Activated CD4-positive, CD25-positive, alpha-beta regulatory T cell (primary cell): ENCODE measurements at regions not wholly inside any gene's neighbourhood (a gene's known extent, or its start where the extent isn't known, plus 50 kb on each side); places are given as distances from the start of the nearest gene placed in this dataset.
"Not testable (repeated sequence)": the region's sequence is repeated elsewhere in the genome, so short reads cannot be mapped to it uniquely, and the experiment has no call there.

Experiments
- DNase-seq, 4 experiments: peaks; one replicate each; lab custom pipeline; 2025; lab: John Stamatoyannopoulos, UW

GRCh38 chr4:24001486-24002329 is 111.9 kb upstream of the PPARGC1A start:
- DNase-seq, result no peak

GRCh38 chr4:24000470-24000831 is 110.6 kb upstream of the PPARGC1A start:
- DNase-seq, result no peak

GRCh38 chr4:23999714-24000469 is 110.0 kb upstream of the PPARGC1A start:
- no peak for DNase-seq

- no peak for DNase-seq
Measured at GRCh38 chr4:23993373-23993772, 103.5 kb upstream of the PPARGC1A start.

- DNase-seq, result no peak
Measured at GRCh38 chr4:23991444-23991843, 101.6 kb upstream of the PPARGC1A start.

GRCh38 chr4:23986270-23986669 is 96.4 kb upstream of the PPARGC1A start:
- DNase-seq, result no peak

GRCh38 chr4:23981328-23981727 is 91.5 kb upstream of the PPARGC1A start:
- DNase-seq, result no peak

GRCh38 chr4:23979534-23979933 is 89.7 kb upstream of the PPARGC1A start:
- DNase-seq, result no peak

- DNase-seq, result no peak
Measured at GRCh38 chr4:23978002-23978401, 88.2 kb upstream of the PPARGC1A start.

GRCh38 chr4:23976423-23976822 is 86.6 kb upstream of the PPARGC1A start:
- DNase-seq, result no peak

- DNase-seq, result no peak
Measured at GRCh38 chr4:23973308-23973855, 83.5 kb upstream of the PPARGC1A start.

- DNase-seq, result no peak
Measured at GRCh38 chr4:23972805-23973204, 83.0 kb upstream of the PPARGC1A start.

GRCh38 chr4:23972187-23972586 is 82.3 kb upstream of the PPARGC1A start:
- DNase-seq, result no peak

GRCh38 chr4:23970201-23970850 is 80.5 kb upstream of the PPARGC1A start:
- DNase-seq, result no peak

GRCh38 chr4:23969635-23970145 is 79.8 kb upstream of the PPARGC1A start:
- DNase-seq, result no peak

GRCh38 chr4:23967281-23967680 is 77.4 kb upstream of the PPARGC1A start:
- no peak for DNase-seq

- no peak for DNase-seq
Measured at GRCh38 chr4:23966725-23967124, 76.9 kb upstream of the PPARGC1A start.

- no peak for DNase-seq
Measured at GRCh38 chr4:23962462-23962861, 72.6 kb upstream of the PPARGC1A start.

GRCh38 chr4:23961395-23961794 is 71.5 kb upstream of the PPARGC1A start:
- not testable (repeated sequence) for DNase-seq

GRCh38 chr4:23959396-23960148 is 69.7 kb upstream of the PPARGC1A start:
- DNase-seq, result no peak

GRCh38 chr4:23958749-23959148 is 68.9 kb upstream of the PPARGC1A start:
- DNase-seq, result no peak

- no peak for DNase-seq
Measured at GRCh38 chr4:23957465-23957864, 67.6 kb upstream of the PPARGC1A start.
